Sigmoid colon (tissue), 4 donors: ENCODE measurements at regions not wholly inside any gene's neighbourhood (a gene's known extent, or its start where the extent isn't known, plus 50 kb on each side); places are given as distances from the start of the nearest gene placed in this dataset.
"Not testable (repeated sequence)": the region's sequence is repeated elsewhere in the genome, so short reads cannot be mapped to it uniquely, and the experiment has no call there.

ENCODE experiments used
- EP300 ChIP-seq, 4 donors: sonication (generic); formaldehyde crosslinking; IDR thresholded peaks; one replicate each; pipeline ENCODE4 v1.6.1; 2017; ENCODE audit warnings: antibody characterized with exemption in 4 of 4
- POLR2A ChIP-seq, 2 donors: fragments of 450-650 bp; IDR thresholded peaks; one replicate each; pipeline ENCODE4 v1.6.1; 2016; ENCODE audit warnings: antibody characterized with exemption in 2 of 2, mild to moderate bottlenecking in 2 of 2, moderate library complexity in 2 of 2
- POLR2AphosphoS5 ChIP-seq, 4 donors: sonication (generic); formaldehyde crosslinking; IDR thresholded peaks; one replicate each; pipeline ENCODE4 v1.6.1; 2017; ENCODE audit warnings: antibody characterized with exemption in 4 of 4
- TF ChIP-seq, protein P1 (sequence below), 4 experiments: fragments of 450-650 bp in 3 of 4; fragments of 200-600 bp in 1 of 4; IDR thresholded peaks; one replicate each; pipeline ENCODE4 v1.5.1; 2016 to 2019; ENCODE audit warnings: antibody characterized with exemption in 4 of 4, mild to moderate bottlenecking in 3 of 4, moderate library complexity in 2 of 4

DNA sequence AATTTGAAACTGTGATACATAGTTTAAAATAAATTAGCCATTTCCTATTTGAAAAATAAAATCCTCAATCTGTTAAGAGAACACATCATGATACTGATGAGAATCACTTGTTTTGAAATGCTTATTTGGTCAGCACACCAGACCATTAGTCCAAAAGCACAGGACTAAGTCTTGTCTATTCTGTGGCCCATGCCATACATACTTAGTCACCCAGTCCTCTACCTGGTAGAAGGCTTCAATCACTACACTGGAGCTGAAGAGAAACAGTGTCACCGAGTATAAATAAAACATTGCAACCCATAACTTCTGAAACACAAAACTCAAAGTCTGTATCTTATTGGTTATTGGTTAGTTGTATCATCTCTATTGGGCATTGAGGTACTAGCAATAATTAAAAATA lies 51.6 kb upstream of the LYSMD4 start:
- TF ChIP-seq, protein P1, sequence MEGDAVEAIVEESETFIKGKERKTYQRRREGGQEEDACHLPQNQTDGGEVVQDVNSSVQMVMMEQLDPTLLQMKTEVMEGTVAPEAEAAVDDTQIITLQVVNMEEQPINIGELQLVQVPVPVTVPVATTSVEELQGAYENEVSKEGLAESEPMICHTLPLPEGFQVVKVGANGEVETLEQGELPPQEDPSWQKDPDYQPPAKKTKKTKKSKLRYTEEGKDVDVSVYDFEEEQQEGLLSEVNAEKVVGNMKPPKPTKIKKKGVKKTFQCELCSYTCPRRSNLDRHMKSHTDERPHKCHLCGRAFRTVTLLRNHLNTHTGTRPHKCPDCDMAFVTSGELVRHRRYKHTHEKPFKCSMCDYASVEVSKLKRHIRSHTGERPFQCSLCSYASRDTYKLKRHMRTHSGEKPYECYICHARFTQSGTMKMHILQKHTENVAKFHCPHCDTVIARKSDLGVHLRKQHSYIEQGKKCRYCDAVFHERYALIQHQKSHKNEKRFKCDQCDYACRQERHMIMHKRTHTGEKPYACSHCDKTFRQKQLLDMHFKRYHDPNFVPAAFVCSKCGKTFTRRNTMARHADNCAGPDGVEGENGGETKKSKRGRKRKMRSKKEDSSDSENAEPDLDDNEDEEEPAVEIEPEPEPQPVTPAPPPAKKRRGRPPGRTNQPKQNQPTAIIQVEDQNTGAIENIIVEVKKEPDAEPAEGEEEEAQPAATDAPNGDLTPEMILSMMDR (IDR thresholded peaks at IDR 0.05) = not testable (repeated sequence)
- not testable (repeated sequence) for TF ChIP-seq EP300, POLR2A, POLR2AphosphoS5 (IDR thresholded peaks at IDR 0.05)
